AG04449 (cell line): ENCODE measurements at regions not wholly inside any gene's neighbourhood (a gene's known extent, or its start where the extent isn't known, plus 50 kb on each side); places are given as distances from the start of the nearest gene placed in this dataset.

Source experiments
- CTCF ChIA-PET: fragments of 350-600 bp; formaldehyde crosslinking; extraction: SDS; loops from one replicate; lab custom pipeline; 2021; ENCODE audit warnings: antibody characterized with exemption; lab: Yijun Ruan, JAX
- POLR2A ChIA-PET: fragments of 400-600, 350-600 bp; formaldehyde crosslinking; extraction: SDS; loops from one replicate; lab custom pipeline; 2020; ENCODE audit warnings: antibody characterized with exemption, inconsistent platforms; lab: Yijun Ruan, JAX
- DNase-seq: peaks from one replicate; pipeline ENCODE4 v3.0.0-alpha.2; 2010; ENCODE audit warnings: low read depth, low spot score
- H3K4me3 ChIP-seq: 2 replicates; pipeline ENCODE4 v1.5.1; 2011; ENCODE audit warnings: low read depth, mild to moderate bottlenecking, control low read depth, low read length
- CTCF ChIP-seq: IDR thresholded peaks from one replicate; pipeline ENCODE4 v1.5.1; 2011; ENCODE audit warnings: mild to moderate bottlenecking, moderate library complexity, low read length, control low read depth, inconsistent platforms; ENCODE audit not compliant: insufficient read depth; ENCODE audit errors: missing control alignments

- H3K4me3 ChIP-seq = no peak overlapping the region
- POLR2A ChIA-PET = no interaction called here
- CTCF ChIA-PET = interaction anchor here (0.9 kb wide), 1 partner anchor 191 kb away, joined by 3 read pairs; no protein-coding TSS in a partner anchor
- TF ChIP-seq CTCF = no peak
- no peak for DNase-seq
These were observed 104.3 kb upstream of the TSC22D2 start for GRCh38 chr3:150303768-150304167.

DNA sequence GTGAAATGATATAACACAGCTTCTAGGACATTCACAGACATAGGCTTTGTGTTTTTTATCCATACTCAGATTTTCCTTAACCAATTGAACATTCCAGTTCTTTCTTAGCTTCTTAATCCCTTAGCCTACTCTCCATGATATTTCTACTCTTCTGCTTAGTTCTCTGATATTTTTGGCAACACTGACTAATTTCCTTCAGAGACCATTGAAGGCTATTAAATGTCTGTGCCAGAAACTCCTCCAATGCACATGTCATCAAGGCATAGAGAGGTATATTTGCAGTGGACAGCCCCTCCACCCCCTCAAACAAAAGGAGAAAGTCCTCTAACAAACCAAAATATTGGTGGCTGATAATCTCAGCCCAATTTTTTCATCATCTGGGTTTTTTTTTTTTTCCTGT, 105.9 kb upstream of the TSC22D2 start:
- ChIA-PET POLR2A (no interaction called here), CTCF (interaction anchor here (1.2 kb wide), 1 partner anchor 9 kb away, joined by 5 read pairs; no protein-coding TSS in a partner anchor)
- DNase-seq = no peak
- no peak overlapping the region for H3K4me3 ChIP-seq
- TF ChIP-seq CTCF = no peak

GRCh38 chr3:150300852-150301517, 107.1 kb upstream of the TSC22D2 start:
- no peak overlapping the region for H3K4me3 ChIP-seq
- ChIA-PET POLR2A (no interaction called here), CTCF (interaction anchor here (1.2 kb wide), 1 partner anchor 7 kb away, joined by 5 read pairs; no protein-coding TSS in a partner anchor)
- no peak for TF ChIP-seq CTCF
- DNase-seq = no peak

DNA sequence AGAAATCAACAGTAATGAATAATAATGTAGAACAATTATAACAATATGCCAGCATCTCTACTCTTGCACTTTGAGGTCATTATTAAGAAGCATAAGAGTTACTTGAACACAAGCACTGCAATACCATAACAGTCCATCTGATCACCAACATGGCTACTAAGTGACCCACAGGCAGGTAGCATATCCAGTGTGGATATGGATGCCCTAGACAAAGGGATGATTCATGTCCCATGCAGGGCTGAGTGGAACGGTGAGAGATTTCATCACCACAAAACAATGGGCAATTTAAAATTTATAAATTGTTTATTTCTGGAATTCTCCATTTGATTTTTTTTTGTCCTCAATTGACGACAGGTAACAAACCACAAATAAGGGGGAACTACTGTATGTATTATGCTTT, 107.7 kb upstream of the TSC22D2 start:
- no peak for DNase-seq
- POLR2A ChIA-PET = no interaction called here
- no peak overlapping the region for H3K4me3 ChIP-seq
- CTCF ChIA-PET = interaction anchor here (0.6 kb wide), 1 partner anchor 15 kb away, joined by 3 read pairs; no protein-coding TSS in a partner anchor
- no peak for TF ChIP-seq CTCF

DNA sequence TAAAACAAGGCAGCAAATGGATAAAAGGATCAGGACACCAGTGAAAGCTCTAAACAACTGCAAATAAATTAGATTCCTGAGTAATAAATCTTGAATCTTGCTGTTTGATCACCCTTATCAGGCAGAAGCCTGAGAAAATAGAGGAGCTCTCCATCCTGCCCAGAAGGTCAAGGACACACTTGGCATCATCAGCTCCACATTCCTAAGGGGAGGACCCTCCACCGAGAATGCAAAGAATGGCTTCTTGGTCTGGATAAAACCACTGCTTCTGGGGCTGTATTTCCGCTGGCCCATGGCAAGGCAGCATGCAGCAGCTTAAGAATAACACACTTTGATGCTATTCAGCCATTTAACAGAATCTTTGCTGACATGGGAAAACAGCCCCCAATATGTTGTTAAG, 108.9 kb upstream of the TSC22D2 start:
- ChIA-PET CTCF (interaction anchor here (0.6 to 1.5 kb wide), 4 partner anchors 8 to 73 kb away, joined by 3 to 4 read pairs (median 4); no protein-coding TSS in a partner anchor), POLR2A (no interaction called here)
- no peak for TF ChIP-seq CTCF
- no peak overlapping the region for H3K4me3 ChIP-seq
- no peak for DNase-seq

GRCh38 chr3:150296966-150297365, 111.1 kb upstream of the TSC22D2 start:
- DNase-seq = no peak
- TF ChIP-seq CTCF = no peak
- CTCF ChIA-PET = interaction anchor here (0.8 to 1.4 kb wide), 6 partner anchors 11 to 113 kb away, joined by 3 to 4 read pairs (median 3); no protein-coding TSS in a partner anchor
- H3K4me3 ChIP-seq = no peak overlapping the region
- POLR2A ChIA-PET = interaction anchor here (1.3 kb wide), 1 partner anchor 49 kb away, joined by 5 read pairs; no protein-coding TSS in a partner anchor
